Neural cell (in vitro differentiated cells): ENCODE measurements at regions not wholly inside any gene's neighbourhood (a gene's known extent, or its start where the extent isn't known, plus 50 kb on each side); places are given as distances from the start of the nearest gene placed in this dataset.

Source experiments
- EP300 ChIP-seq: fragments of 450-650 bp; conservative IDR thresholded peaks from 2 replicates; pipeline ENCODE4 v1.6.1; 2014; ENCODE audit warnings: antibody characterized with exemption, mild to moderate bottlenecking, moderate library complexity; ENCODE audit not compliant: poor library complexity, severe bottlenecking
- EZH2 ChIP-seq: fragments of 200-600, 300-800 bp; shearing (Covaris generic), sonication (generic); IDR thresholded peaks from 2 replicates; pipeline ENCODE4 v1.6.1; 2014; ENCODE audit warnings: antibody characterized with exemption, low read length, borderline replicate concordance, mild to moderate bottlenecking; ENCODE audit not compliant: insufficient read depth, poor library complexity, severe bottlenecking
- MXI1 ChIP-seq: fragments of 450-650 bp; conservative IDR thresholded peaks from 2 replicates; pipeline ENCODE4 v1.6.1; 2014; ENCODE audit warnings: antibody characterized with exemption, mild to moderate bottlenecking; ENCODE audit not compliant: poor library complexity, severe bottlenecking
- POLR2AphosphoS5 ChIP-seq: IDR thresholded peaks from 2 replicates; pipeline ENCODE4 v1.6.1; 2012
- RAD21 ChIP-seq: fragments of 450-650 bp; conservative IDR thresholded peaks from 2 replicates; pipeline ENCODE4 v1.6.1; 2014; ENCODE audit warnings: antibody characterized with exemption, mild to moderate bottlenecking, moderate library complexity
- TAF1 ChIP-seq: IDR thresholded peaks from 2 replicates; pipeline ENCODE4 v1.6.1; 2012; ENCODE audit warnings: low read depth
- TF ChIP-seq, protein P1 (sequence below): fragments of 450-650 bp; IDR thresholded peaks from 2 replicates; pipeline ENCODE4 v1.5.1; 2014; ENCODE audit warnings: antibody characterized with exemption, mild to moderate bottlenecking, moderate library complexity; ENCODE audit not compliant: poor library complexity, severe bottlenecking
- TF ChIP-seq, protein P2 (sequence below): IDR thresholded peaks from 2 replicates; pipeline ENCODE4 v1.6.1; 2012; ENCODE audit warnings: borderline replicate concordance

DNA sequence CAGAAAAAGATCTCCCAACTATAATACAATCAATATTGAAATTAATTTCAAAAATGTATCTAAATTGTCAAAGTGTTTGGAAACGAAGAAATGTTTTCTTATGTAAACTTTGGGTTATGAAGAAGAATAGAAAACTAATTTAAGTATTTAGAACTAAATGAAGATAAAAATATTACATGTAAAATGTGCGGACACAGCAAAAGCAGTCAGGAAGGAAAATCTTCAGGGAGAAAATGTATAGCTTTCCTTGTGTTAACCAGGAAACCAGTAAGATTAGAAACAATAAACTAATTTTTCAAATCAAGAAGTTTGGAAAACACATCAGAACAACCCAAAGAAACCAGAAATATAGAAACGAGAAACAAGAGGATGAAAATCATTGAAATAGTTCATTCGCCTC is 466.5 kb downstream of the BRD1 start:
- TF ChIP-seq, protein P1, sequence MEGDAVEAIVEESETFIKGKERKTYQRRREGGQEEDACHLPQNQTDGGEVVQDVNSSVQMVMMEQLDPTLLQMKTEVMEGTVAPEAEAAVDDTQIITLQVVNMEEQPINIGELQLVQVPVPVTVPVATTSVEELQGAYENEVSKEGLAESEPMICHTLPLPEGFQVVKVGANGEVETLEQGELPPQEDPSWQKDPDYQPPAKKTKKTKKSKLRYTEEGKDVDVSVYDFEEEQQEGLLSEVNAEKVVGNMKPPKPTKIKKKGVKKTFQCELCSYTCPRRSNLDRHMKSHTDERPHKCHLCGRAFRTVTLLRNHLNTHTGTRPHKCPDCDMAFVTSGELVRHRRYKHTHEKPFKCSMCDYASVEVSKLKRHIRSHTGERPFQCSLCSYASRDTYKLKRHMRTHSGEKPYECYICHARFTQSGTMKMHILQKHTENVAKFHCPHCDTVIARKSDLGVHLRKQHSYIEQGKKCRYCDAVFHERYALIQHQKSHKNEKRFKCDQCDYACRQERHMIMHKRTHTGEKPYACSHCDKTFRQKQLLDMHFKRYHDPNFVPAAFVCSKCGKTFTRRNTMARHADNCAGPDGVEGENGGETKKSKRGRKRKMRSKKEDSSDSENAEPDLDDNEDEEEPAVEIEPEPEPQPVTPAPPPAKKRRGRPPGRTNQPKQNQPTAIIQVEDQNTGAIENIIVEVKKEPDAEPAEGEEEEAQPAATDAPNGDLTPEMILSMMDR, result no peak
- TF ChIP-seq TAF1 (no peak), EP300 (no peak), RAD21 (no peak), EZH2 (no peak), POLR2AphosphoS5 (no peak), MXI1 (no peak)
- TF ChIP-seq, protein P2, sequence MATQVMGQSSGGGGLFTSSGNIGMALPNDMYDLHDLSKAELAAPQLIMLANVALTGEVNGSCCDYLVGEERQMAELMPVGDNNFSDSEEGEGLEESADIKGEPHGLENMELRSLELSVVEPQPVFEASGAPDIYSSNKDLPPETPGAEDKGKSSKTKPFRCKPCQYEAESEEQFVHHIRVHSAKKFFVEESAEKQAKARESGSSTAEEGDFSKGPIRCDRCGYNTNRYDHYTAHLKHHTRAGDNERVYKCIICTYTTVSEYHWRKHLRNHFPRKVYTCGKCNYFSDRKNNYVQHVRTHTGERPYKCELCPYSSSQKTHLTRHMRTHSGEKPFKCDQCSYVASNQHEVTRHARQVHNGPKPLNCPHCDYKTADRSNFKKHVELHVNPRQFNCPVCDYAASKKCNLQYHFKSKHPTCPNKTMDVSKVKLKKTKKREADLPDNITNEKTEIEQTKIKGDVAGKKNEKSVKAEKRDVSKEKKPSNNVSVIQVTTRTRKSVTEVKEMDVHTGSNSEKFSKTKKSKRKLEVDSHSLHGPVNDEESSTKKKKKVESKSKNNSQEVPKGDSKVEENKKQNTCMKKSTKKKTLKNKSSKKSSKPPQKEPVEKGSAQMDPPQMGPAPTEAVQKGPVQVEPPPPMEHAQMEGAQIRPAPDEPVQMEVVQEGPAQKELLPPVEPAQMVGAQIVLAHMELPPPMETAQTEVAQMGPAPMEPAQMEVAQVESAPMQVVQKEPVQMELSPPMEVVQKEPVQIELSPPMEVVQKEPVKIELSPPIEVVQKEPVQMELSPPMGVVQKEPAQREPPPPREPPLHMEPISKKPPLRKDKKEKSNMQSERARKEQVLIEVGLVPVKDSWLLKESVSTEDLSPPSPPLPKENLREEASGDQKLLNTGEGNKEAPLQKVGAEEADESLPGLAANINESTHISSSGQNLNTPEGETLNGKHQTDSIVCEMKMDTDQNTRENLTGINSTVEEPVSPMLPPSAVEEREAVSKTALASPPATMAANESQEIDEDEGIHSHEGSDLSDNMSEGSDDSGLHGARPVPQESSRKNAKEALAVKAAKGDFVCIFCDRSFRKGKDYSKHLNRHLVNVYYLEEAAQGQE, result no peak
